ENCODE measurements at regions not wholly inside any gene's neighbourhood (a gene's known extent, or its start where the extent isn't known, plus 50 kb on each side); places are given as distances from the start of the nearest gene placed in this dataset.

DNA sequence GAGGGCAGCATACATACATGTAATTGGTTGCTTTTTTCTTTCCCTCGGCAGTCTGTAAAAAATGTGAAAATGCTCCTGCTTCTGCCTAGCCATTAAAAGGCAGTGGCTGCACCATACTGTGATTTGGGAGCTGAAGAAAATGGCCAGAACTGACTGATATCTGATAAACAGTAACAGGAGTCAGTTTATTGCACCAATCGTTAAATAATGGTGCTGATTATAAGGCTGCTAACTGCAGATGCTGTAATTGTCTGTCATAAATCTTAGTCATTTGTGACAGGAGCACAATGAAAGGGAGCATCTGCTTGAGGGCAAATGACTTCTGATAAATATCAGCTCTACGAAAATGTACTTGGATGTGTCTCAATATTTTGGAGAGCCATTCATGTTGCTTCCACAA lies 263.1 kb upstream of the DNAJC19 start:
- TF ChIP-seq CTCF (optimal IDR thresholded peaks at IDR 0.05 in 1 of 3, IDR thresholded peaks at IDR 0.05 in 1 of 3, conservative IDR thresholded peaks at IDR 0.05 in 1 of 3; ENCODE audit: extremely low read depth in 1 of 3, insufficient read depth in 2 of 3, low read length in 3 of 3) (no peak), EZH2 (IDR thresholded peaks at IDR 0.05; ENCODE audit: low read length) (no peak)
